ENCODE measurements at regions not wholly inside any gene's neighbourhood (a gene's known extent, or its start where the extent isn't known, plus 50 kb on each side); places are given as distances from the start of the nearest gene placed in this dataset.
"Not testable (repeated sequence)": the region's sequence is repeated elsewhere in the genome, so short reads cannot be mapped to it uniquely, and the experiment has no call there.

DNA sequence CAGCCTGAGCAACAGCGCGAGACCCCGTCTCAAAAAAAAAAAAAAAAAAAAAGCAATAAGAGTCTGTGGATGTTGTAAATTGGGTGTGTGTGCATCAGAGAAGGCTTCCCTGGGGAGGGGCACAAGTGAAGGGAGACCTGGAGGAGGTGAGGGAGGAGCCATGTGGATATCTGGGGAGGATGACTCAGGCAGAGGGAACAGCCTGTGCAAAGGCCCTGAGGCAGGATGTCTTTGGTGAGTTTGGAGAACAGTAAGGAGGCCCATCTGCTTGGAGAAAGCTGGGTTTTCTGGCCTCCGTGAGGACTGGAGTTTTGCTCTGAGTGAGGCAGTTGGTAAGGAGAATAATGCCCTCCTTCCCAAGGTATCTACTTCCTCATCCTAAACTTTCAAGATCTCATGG is 81.9 kb upstream of the ADGRL1 start:
- DNase-seq; intact Hi-C loops (cut with DNase I, micrococcal nuclease); ATAC-seq: not testable (repeated sequence)

DNA sequence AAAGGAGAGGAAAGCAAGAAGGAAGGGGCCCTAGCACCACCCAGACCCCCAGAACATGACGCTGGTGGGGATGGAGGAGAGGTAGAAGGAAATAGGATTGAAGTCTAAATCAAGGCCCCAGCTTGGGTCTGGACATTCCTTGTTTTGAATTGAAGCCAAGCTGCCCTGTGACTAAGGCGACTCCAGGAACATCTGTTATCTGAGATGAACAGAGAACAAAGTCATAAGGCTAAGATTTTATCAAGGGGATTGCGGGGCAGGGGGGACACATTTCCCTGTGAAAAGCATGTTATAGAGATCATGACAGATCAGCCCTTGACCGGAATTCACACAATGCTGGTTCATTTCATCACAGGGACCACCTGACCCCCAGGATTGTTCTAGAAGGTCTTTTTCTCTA is 80.6 kb upstream of the ADGRL1 start:
- DNase-seq; ATAC-seq; intact Hi-C loops (cut with DNase I, micrococcal nuclease): not testable (repeated sequence)

DNA sequence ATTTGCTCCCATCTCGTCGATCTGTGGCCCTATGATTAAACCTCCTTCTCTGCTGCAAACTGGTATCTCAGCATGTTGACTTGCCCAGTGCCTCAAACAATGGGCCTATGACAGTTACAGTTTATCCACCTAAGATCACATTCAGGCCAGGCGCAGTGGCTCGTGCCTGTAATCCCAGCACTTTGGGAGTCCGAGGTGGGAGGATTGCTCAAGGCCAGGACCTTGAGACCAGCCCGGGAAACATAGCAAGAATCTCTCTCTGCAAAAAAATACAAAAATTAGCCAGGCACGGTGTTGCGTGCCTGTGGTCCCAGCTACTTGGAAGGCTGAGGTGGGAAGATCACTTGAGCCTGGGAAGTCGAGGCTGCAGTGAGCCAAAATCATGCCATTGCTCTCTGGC is 79.8 kb upstream of the ADGRL1 start:
- DNase-seq; intact Hi-C loops (cut with DNase I, micrococcal nuclease); ATAC-seq: not testable (repeated sequence)

DNA sequence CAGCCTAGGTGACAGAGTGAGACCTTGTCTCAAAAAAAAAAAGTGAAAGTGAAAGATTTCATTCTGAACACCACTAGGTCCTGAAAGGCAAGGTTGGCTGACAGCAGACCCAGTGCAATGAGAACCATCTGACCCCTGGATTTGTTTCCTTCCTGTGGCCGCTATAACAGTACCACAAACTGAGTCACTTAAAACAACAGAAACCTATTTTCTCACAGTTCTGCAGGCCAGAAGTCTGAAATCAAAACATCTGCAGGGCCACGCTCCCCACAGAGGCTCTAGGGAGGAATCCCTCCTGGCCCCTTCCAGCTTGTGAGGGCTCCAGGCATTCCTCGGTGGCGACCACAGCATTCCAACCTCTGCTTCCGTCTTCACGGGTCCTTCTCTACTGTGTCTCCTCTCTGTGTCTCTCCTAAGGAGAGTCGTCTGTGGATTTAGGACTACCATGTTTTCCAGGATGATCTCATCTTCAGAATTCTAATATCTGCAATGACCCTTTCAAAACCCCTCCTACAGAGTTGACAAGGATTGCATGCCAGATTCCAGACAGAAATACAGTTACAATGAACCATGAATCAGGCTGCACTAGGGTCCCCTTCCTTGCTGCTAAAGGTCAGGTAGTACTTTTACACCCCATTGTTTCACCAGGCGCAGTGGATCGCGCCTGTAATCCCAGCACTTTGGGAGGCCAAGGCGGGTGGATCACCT is 78.0 kb upstream of the ADGRL1 start:
- ATAC-seq; intact Hi-C loops (cut with DNase I, micrococcal nuclease); DNase-seq: not testable (repeated sequence)

DNA sequence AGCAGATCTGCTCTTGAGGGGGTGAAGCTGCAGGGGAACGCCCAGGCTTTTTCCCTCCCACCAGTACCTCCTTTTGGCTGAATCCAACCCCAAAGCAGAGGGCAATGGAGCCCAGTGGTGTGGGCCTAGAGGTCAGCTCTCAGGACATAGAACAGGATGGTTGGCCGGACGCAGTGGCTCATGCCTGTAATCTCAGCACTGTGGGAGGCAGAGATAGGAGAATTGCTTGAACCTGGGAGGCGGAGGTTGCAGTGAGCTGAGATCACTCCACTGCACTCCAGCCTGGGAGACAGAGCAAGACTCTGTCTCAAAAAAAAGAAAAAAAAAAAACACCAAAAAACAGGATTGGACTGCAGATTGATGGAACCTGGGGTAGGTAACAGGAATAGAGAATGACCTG is 73.3 kb upstream of the ADGRL1 start:
- ATAC-seq; intact Hi-C loops (cut with DNase I, micrococcal nuclease); DNase-seq: not testable (repeated sequence)

DNA sequence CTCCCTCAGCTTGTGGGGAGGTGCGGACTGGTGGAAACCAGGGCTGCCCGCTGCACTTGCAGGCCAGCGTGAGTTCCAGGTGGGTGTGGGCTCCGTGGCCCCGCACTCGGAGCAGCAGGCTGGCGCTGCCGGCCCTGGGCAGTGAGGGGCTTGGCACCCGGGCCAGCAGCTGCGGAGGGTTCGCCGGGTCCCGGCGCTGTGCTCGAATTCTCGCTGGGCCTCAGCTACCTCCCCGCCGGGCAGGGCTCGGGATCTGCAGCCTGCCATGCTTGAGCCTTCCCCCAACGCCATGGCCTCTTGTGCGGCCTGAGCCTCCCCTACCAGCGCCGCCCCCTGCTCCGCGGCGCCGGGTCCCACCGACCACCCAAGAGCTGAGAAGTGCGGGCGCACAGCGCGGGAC is 71.6 kb upstream of the ADGRL1 start:
- intact Hi-C loops (cut with DNase I, micrococcal nuclease): no loop called here
- no peak for DNase-seq
- ATAC-seq: no peak

DNA sequence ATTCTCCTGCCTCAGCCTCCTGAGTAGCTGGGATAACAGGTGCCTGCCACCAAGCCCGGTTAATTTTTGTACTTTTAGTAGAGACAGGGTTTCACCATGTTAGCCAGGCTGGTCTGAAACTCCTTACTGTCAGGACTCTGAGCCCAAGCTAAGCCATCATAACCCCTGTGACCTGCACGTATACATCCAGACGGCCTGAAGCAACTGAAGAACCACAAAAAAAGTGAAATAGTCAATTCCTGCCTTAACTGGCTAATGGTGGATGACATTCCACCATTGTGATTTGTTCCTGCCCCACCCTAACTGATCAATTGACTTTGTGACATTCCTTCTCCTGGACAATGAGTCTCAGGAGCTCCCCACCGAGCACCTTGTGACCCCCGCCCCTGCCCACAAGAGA is 69.9 kb upstream of the ADGRL1 start:
- ATAC-seq; DNase-seq; intact Hi-C loops (cut with DNase I, micrococcal nuclease): not testable (repeated sequence)

DNA sequence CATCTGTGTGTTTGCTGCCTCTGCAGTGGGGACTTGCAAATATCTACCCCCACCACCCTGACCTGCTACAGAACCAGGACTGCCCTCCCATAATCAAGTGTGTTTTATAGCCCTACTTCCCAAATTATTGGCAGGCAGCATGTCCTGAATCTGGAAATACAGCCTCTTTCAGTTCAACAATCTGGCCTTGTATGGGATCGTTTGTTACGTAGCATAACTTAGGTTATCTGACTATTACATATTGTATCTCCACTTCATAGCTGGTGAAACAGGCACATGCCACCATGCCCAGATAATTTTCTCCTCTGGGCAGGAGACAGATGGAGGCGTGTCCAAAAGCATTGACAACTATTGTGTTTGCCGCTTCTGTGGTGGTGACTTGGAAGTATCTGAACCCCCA is 66.7 kb upstream of the ADGRL1 start:
- intact Hi-C loops (cut with DNase I, micrococcal nuclease): no loop called here
- ATAC-seq: no peak

DNA sequence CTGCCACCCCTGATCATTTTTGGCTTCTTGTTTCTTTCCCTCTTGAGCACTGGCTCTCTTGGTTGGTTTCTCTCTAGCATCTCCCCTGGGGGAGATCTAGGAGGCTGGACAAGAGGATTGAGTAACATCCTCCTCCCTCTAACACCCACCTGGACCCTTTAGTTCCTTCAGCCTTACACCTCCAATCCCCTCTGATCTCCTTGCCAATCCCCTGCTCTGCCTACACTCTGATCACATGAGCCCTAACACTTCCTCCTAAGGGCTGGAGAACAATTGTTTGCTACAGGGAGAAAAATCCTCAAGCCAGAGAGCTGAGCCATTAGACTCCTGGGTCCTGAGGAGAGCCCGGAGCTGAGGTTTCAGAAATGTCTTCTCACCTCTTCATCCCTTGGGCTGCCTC is 65.9 kb upstream of the ADGRL1 start:
- DNase-seq (no peak), ATAC-seq (no peak)
- intact Hi-C loops (cut with DNase I, micrococcal nuclease): no loop called here

More for the DNA sequence above, 66.7 kb upstream of the ADGRL1 start:
- DNase-seq: no peak

DNA sequence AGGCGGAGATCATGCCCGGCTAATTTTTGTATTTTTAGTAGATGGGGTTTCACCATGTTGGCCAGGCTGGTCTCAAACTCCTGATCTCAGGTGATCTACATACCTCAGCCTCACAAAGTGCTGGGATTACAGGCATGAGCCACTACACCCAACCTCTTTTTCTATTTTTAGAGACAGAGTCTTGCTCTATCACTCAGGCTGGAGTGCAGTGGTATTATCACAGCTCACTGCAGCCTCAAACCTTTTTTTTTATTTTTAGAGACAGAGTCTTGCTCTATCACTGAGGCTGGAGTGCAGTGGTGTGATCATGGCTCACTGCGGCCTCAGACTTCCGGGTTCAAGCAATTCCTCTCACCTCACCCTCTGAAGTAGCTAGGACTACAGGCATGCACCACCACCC is 64.6 kb upstream of the ADGRL1 start:
- DNase-seq; intact Hi-C loops (cut with DNase I, micrococcal nuclease); ATAC-seq: not testable (repeated sequence)

DNA sequence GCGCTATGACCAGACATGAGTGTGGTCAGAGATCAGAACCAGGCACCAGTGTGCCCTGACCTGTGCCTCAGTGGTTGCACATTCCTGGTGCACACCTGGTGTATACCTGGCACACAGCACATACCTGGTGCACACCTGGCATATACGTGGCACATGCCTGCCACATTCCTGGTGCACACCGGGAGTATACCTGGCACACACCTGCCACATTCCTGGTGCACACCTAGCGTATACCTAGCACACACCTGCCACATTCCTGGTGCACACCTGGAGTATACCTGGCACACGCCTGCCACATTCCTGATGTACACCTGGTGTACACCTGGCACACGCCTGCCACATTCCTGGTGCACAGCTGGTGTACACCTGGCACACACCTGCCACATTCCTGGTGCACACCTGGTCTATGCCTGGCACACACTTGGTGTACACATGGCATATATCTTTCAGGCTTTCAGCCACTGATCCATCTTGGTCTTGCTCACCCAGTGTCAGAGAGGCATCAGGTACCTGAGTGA is 61.3 kb upstream of the ADGRL1 start:
- ATAC-seq (no peak), DNase-seq (no peak)
- intact Hi-C loops (cut with DNase I, micrococcal nuclease): no loop called here

DNA sequence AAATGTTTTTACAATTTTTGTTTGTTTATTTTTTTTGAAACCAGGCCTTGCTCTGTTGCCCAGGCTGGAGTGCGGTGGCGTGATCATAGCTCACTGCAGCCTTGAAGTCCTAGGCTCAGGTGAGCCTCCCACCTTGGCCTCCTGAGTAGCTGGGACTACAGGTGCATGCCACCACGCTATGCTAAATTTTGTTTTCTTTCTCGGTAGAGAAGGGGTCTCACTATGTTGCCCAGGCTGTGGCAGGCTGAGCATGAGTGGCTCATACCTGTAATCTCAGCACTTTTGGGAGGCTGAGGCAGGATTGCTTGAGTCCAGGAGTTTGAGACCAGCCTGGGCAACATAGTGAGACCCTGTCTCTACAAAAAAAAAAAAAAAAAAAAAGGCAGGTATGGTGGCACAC is 60.2 kb upstream of the ADGRL1 start:
- intact Hi-C loops (cut with DNase I, micrococcal nuclease); ATAC-seq; DNase-seq: not testable (repeated sequence)

DNA sequence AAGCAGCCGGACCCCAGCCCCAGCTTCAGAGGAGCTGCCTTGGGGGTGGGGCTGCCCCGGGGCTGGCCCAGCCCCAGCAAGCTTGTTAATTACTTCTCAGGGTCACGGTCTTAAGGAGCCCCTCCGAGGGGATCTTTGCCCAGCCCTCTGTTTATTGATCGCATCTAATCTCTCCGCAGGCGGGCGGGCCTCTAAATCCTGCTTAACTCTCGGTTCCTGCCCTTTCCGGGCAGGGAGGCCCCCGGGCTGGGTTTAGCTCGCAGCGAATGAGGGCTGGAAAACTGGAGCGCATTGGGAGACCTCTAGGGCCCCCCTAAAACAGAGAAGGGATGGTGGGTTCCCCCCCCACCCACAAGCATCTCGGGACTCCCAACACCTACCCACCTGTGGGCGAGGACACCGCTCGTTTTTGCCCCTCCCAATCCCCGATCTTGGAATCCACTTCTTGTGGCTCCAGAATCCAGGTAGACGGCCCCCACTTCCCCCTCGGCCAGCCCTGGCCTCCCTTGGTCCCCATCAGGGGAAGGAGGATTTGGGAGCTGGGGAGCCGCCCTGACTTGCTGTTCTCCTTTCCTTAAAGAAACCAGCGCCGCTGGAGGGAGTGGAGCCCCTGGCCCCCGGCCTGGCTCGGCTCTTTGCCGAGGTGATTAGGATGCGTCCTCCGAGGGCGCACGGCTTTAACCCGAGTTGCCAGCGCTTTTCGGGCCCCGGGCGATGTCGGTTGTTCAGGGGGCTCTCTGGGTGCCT is 59.5 kb upstream of the ADGRL1 start:
- DNase-seq: no peak
- ATAC-seq: no peak
- intact Hi-C loops (cut with DNase I, micrococcal nuclease): no loop called here

DNA sequence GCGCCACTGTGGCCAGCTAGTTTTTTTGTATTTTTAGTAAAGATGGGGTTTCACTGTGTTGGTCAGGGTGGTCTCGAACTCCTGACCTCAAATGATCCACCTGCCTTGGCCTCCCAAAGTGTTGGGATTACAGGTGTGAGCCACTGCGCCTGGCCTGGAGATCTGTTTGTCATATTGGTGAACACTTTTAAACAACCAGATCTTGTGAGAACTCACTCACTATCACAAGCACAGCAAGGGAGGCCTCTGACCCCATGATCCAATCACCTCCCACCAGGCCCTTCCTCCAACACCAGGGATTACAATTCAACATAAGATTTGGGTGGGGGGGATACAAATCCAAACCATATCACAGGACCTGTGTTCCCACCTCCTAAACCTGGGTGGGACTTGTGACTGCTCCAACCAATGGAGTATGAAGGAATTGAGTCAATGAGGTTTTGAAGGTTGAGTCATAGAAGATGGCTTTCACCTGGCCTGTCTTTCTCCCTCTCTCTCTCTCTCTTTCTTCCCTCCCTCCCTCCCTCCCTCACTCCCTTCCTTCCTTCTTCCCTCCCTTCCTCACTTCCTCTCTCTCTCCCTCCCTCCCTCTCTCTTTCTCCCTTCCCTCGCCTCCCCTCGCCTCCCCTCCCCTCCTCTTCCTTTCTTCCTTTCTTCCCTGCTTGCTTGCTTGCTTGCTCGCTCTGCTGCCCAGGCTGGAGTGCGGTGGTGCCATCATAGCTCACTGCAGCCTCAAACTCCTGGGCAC is 50.1 kb upstream of the ADGRL1 start:
- DNase-seq; ATAC-seq; intact Hi-C loops (cut with DNase I, micrococcal nuclease): not testable (repeated sequence)
